NOMO-1 (cell line): ENCODE measurements at regions not wholly inside any gene's neighbourhood (a gene's known extent, or its start where the extent isn't known, plus 50 kb on each side); places are given as distances from the start of the nearest gene placed in this dataset.
"Not testable (repeated sequence)": the region's sequence is repeated elsewhere in the genome, so short reads cannot be mapped to it uniquely, and the experiment has no call there.

Experiments used
- DNase-seq, 2 experiments: peaks; one replicate each; lab custom pipeline; 2025; ENCODE audit not compliant: unreplicated experiment in 2 of 2; lab: John Stamatoyannopoulos, UW

DNA sequence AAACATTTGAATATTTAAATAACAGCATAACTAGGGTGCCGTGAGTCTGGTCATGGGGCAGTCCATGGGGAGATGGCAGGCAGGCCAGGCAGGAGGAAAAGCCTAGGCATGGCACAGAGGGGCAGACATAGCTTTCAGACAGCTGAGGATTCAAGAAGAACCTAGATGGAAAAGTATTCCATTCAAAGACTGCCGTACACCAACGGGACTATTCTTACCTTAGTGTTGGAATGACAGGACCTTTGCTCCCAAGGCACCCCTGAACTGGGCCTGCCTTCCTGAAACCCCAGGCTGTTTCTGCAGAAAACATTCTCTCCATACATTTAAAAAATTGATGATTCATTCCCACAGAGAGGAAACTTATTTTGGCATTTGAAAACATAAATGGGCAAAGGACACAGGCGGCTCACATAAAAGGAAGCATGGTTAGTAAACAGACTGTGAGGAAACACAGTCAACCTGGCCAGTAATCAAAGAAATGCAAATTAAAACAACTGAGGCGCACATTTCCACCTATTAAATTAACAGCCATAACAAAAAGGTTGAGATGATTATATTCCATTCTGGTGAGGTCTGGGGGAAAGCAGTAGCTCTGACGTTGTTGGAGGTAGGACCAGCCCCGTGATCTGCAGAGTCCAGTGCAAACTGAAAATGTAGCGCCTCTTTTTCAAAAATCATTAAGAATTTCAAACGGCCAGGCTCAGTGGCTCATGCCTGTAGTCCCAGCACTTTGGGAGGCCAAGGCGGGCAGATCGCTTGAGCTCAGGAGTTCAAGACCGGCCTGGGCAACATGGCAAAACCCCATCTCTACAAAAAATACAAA, 71.3 kb upstream of the SMAD3 start:
- DNase-seq = no peak

DNA sequence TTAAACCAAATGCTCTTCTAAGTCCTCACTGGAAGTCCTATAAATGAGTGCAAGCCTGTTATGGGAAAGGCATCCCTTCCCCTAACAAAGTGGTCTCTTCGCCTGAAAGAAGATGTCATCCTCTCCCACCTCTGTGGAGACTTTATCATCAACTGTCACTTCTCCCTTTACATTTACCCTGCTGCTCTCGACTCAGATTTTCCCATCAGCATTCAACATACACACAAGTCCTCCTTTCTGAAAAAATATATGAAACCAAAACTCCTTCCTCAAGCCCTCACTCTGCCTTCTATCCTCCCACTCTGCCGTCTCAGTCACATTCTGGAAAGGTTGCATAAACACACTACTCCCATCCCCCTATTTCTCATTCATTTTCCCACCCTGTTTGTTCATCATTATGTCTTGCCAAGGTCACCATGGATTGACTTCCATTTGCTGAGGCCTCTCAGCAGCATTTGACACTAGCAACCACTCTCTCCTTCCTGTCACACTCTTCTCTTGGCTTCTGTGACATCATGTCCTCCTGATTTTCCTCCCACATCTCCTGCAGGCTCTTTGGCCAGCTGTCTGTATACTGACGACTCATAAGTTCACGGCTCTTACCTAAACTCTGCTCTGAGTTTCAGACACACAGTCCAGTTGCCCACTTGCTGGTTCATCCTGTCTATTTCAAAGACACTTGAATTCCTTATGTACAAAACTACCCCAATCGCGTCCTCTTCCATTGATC, 70.3 kb upstream of the SMAD3 start:
- no peak for DNase-seq

DNA sequence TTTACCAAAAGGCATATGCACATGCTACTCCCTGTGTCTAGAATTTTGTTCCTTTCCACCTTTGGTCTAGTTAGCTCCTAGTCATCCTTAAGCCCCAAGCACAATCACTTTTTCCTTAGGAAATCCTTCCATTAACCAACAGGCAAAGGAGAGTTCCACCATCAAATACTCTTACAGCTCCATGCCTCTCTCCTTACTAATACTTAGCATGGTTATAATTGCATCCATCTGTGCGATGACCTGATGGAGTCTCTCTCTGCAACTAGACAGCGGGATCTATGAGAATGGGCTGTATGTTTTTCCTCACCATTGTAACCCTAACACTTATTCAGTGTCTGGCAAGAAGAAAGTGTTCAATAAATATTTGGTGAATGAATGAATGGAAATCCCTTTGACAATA, 69.3 kb upstream of the SMAD3 start:
- no peak for DNase-seq

DNA sequence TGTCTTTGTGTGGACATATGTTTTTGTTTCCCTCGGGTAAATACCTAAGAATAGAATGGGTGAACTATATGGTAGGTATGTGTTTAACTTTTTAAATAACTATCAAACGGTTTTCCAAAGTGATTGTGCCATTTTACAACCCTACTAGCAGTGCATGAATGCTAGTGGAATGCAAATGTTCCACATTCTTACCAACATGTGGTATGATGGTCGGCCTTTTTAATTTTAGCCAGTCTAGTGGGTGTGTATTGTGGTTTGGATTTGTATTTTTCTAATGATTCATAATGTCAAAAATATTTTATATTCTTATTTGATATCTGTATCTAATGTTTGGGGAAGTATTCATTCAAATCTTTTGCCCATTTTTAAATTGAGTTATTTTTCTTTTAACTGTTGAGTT, 68.2 kb upstream of the SMAD3 start:
- DNase-seq = no peak

DNA sequence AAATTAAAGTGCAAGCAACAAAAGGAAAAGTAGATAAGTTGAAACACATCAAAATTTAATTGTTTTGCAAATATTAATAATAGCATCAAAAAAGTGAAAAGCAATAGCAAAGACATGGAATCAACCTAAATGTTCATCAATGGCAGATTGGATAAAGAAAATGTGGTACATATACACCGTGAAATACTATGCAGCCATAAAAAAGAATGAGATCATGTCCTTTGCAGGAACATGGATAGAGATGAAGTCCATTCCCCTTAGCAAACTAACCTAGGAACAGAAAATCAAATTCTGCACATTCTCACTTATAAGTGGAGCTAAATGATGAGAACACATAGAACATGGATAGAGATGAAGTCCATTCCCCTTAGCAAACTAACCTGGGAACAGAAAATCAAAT, 67.2 kb upstream of the SMAD3 start:
- not testable (repeated sequence) for DNase-seq

DNA sequence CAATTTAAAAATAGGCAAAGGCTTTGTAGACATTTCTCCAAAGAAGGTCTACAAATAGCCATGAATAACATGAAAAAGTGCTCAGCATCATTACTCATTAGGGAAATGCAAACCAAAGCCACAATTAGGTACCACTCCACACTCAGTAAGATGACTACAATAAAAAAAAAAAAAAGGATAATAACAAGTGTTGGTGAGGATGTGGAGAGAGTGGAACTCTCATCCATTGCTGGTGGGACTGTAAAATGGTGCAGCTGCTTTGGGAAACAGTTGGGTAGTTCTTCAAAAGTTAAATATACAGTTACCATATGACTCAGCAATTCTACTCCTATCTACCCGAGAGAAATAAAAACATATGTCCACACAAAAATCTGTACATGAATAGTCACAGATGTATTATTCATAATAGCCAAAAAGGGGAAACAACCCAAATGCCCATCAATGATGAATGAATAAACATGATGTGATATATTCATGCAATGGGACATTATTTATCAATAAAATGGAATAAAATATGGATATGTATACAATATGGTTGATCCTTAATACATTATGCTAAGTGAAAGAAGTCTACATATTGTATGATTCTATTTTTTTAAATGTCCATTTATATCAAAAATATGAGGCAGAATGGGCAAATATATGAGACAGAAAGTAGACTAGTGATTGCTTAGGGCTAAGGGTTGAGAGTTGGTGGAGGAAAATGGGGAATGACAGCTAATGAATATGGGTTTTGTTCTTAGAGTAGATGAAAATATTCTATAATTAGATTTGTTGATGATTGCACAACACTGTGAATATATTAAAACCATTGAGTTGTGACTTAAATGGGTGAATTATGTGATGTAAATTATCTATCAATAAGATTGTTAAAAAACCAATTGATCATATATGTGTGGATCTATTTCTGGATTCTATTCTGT, 66.1 kb upstream of the SMAD3 start:
- DNase-seq = no peak

DNA sequence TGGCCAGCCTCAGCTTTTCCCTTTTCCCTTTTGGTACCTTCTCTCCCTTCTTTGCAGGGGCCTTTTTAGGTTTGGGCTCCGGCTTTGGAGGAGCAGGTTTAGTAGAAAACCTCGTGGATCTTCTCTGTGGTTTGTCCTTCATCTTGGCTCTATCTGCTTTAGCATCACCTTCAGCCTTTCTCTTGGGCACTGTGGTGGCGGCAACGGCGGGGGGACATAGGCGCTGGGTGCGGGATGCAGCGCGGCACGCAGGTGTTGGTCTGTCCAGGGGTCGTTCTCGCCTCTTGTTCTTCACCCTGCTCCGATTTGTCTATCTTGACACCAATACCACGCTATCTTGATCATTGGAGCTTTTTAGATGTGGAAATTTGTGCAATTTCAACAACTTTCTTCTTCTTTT, 64.5 kb upstream of the SMAD3 start:
- no peak for DNase-seq

DNA sequence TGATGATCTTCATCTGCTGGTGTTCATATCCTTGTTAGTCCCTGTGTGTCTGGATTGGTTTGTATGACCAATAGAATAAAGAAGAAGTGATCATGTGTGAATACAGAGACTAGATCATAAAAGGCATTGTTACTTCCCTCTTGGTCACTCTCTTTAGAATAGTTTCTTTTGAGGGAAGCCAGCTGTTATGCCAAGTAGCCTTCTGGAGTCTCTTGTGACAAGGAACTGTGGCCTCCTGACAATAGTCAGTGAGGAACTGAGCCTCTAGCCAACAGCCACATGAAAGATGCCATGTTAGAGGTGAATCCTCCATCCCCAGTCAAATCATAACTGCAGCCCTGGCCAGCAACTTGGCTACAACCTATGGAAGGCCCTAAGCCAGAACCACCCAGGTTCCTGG, 63.0 kb upstream of the SMAD3 start:
- DNase-seq = peak in 1 of 2 experiments; percentile 16

DNA sequence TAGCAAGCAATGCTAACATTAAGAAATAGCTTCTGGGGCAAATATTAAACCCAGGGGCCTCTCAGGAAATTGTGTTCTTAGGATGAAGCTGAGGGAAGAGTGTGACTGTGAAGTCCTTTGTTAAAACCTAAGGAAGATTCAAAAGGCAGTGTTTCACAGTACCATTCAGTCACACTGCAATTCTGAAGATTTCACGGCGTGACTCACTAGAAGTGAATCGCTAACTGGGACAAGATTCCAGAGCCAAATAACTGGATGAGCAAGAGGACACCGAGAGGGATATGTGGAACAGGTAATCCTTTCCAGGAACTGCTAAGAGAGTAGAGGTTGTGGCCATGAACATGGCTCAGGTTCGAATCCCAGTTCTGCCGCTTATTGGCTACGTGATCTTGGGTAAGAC, 61.8 kb upstream of the SMAD3 start:
- DNase-seq = no peak

DNA sequence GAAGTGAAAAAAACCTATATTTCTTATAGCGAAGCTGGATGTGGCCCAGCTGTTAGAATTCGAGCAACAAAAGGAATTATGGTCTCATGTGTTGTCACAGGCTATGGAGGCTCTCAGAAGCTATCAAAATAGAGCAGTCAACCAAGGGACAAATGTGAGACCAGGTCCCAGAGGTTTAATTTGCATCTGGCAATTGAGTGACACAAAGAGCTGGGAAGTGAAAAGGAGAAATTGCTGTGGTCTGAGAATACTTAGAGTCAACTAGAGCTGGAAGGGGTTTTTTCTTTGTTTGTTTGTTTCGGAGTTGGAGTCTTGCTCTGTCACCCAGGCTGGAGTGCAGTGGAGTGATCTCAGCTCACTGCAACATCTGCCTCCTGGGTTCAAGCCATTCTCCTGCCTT, 61.3 kb upstream of the SMAD3 start:
- no peak for DNase-seq

DNA sequence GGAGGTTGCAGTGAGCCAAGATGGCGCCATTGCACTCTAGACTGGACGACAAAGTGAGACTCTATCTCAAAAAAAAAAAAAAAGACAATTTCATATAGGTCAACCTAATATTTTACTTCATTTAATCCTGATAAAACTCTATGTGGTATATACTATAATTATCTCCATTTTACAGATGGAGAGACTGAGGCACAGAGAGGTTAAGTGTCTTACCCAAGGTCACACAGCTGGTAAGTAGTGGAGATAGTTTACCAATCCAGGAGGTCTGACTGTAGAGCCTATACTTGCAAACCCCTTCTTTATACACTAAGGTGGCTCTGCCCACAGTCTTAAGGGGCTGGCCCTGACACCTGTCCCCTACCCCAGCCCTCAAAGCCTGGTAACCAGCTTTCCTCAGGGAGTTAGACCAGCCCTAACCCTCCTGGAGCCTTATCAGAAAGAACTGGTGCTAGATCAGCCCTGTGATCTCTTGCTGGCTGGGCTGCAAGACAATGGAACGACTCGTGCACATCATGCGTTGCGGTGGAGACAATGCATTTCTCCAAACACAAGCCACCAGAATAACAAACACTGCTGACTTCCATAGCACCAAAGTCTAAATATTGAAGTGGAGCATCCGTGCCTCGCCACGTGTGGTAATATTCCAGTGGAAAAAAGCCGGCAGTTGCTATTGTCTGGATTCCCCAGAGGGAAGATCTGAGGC, 60.0 kb upstream of the SMAD3 start:
- no peak for DNase-seq

DNA sequence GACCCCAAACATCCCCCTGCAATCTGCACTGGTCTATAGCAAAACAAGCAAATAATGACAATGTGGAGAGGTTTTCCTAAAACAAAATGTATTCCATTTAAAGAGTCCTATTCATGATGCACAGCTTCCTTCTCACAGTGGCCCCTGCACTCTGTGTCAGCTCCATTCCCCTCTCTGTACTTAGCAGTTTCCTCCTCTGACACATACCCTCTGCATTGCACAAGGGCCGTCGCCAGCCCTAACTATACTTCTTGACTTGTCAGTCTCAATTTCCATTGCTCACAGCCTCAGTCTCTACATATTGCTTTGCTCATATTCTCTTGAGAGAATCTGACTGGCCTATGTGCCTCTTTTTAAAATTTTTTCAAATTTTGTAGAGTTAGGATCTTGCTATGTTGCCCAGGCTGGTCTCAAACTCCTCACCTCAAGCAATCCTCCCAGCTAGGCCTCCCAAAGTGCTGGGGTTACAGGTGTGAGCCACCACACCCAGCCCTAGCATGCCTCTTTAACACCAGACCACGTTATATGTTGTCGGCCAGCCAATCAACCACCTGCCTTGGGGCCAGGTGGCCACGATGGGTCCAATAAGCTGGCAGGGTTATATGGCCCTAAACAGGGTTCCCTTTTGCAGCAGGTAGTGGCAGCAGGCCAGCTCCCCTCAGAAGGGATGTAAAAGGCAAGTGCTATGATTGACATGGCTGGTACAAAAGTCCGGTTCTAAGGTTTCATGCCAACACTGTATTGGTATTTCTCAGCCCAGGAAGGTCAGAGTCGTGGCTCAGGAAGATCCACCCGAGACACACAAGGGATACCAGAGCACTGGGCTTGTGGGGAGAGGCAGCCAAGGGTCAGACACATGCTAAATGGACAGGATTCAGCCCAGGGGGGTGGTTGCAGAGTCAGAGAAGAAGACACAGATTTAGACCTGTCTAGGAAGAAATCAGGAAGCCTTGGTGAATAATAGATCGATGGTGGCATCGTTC, 59.0 kb upstream of the SMAD3 start:
- DNase-seq = peak; percentile 18 to 48

DNA sequence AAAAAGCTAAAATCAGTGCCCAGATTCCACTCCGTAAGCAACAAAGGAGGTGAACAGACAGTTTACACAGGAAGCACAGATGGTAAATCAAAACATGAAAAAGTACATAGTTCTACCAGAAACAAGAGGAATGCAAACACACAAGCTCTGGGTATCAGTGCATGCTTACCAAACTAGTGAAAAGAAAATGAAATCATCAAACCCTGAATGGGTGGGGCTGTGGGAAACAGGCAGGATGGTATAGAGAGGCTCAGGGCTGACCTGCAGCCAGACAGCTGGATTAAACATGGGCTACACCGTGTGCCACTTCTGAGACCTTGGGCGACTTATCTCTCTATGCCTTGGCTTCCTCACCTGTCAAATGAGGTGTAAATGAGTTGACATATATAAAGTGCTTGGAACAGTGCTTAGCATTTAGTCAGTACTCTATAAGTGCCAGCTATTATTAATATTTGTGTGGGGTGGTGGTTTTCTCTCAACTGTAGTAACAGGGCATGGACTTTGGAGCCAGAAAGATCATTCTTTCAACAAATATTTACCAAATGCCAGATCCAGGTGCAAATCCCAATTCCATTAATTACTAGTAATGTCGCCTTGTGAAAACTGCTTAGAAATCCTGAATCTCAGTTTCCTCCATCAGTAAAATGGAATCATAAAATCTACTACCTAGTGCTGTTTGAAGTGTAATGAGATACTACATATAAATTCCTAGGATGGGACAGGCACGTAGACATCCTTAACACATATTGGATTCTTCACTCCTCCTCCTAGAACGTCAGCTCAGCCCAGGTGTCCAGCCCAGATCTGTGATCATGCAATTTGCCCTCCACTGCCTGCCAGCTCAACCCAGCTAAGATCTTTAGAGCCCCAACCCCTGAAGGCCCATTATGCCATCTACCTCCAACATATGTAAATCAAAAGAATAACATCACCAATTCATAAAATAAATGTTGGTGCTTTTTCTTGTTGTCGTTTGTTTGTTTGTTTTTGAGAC, 55.5 kb upstream of the SMAD3 start:
- no peak for DNase-seq

DNA sequence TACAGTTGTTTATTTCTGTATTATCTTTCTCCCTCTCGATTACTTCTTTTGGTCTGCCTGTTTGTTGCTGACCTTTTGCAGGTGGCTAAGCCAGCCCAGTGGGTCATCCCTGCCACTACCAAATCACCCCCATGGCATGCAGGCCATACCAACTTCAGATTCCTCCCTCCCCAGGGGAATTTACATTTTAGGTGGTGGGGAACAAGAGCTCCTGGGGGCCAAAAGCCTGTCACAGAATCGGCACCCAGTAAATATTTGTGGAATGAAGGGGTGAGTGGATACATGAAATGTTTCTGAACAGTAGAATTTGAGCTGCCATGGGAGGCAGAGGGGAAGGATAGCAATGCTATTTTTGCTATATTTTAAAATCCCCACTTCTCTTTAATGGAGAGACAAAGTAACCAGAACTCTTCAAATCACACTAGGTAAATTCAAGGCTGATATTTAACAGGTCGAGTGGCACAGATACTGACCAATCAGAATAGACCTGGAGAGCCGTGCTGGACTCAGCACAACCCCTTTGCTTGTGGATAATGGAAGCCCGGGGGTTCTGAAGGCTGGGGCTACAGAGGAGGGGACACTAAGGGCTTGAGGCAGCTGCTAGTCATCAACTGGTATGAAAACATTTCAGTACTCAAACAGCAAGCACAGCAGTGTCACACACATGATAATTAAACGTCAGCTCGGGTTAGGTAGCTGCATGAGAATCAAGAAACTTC, 54.3 kb upstream of the SMAD3 start:
- DNase-seq = no peak

DNA sequence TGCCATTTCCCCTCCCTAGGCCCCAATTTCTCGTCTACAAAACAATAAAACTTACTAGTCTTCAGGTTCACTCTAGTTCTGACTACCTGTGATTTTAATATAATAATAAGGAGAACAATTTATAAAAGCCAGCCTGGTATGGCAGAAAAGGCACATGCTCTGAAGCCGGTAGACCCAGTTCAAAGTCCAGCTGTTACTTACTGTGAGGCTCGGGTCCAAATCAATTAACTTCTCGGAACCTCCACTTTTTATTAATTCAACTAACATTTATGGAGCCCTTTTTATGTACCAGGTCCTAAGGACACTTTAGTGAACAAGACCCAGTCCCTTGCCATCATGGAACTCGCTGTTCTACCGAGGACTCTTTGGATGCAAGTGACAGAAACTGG, 53.8 kb upstream of the SMAD3 start:
- no peak for DNase-seq

DNA sequence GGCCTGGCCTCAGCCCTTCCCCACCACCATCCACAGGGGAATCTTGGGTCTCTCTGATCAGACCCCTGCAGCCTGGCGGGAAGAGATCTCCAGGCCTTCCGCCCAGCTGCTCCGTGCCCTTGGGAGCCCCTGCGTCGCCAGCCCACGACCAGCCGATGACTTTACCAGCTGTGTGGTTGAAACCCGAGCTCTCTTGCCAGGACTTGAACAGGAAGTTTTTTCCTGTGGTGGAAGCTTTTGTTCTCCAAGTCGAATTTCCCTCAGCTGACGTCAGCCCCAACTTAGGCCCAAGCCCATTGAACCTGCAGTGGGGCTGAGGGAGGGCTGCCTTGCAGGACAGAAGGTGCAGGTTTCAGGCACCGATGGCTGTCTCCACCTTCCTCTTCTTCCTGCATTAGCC, 51.7 kb upstream of the SMAD3 start:
- DNase-seq = no peak
